ENCODE measurements at regions not wholly inside any gene's neighbourhood (a gene's known extent, or its start where the extent isn't known, plus 50 kb on each side); places are given as distances from the start of the nearest gene placed in this dataset.

GRCh38 chr3:19065027-19065426, 83.3 kb upstream of the KCNH8 start:
- peak; percentile 10 for TF ChIP-seq CTCF (IDR thresholded peaks at IDR 0.05; ENCODE audit: low read depth, low read length, missing control alignments)
- no peak for DNase-seq (ENCODE audit: low read depth)

GRCh38 chr3:19063936-19064335, 84.4 kb upstream of the KCNH8 start:
- no peak overlapping the region for H3K4me3 ChIP-seq (ENCODE audit: low read depth, low read length)
- DNase-seq (ENCODE audit: low read depth): no peak
- no peak for TF ChIP-seq CTCF (IDR thresholded peaks at IDR 0.05; ENCODE audit: low read depth, low read length, missing control alignments)

More at GRCh38 chr3:19065027-19065426, 83.3 kb upstream of the KCNH8 start:
- H3K4me3 ChIP-seq (ENCODE audit: low read depth, low read length): no peak overlapping the region

- no peak overlapping the region for H3K4me3 ChIP-seq (ENCODE audit: low read depth, low read length)
- no peak for TF ChIP-seq CTCF (IDR thresholded peaks at IDR 0.05; ENCODE audit: low read depth, low read length, missing control alignments)
- DNase-seq (ENCODE audit: low read depth): no peak
Measured at GRCh38 chr3:19060404-19060803, 87.9 kb upstream of the KCNH8 start.

- no peak overlapping the region for H3K4me3 ChIP-seq (ENCODE audit: low read depth, low read length)
- no peak for DNase-seq (ENCODE audit: low read depth)
- no peak for TF ChIP-seq CTCF (IDR thresholded peaks at IDR 0.05; ENCODE audit: low read depth, low read length, missing control alignments)
Measured at GRCh38 chr3:19052874-19053273, 95.4 kb upstream of the KCNH8 start.

GRCh38 chr3:19046440-19046839, 101.9 kb upstream of the KCNH8 start:
- no peak for DNase-seq (ENCODE audit: low read depth)

GRCh38 chr3:19030522-19030839, 117.8 kb upstream of the KCNH8 start:
- DNase-seq (ENCODE audit: low read depth): no peak
- H3K4me3 ChIP-seq (ENCODE audit: low read depth, low read length): no peak overlapping the region
- no peak for TF ChIP-seq CTCF (IDR thresholded peaks at IDR 0.05; ENCODE audit: low read depth, low read length, missing control alignments)

More at GRCh38 chr3:19046440-19046839, 101.9 kb upstream of the KCNH8 start:
- H3K4me3 ChIP-seq (ENCODE audit: low read depth, low read length): no peak overlapping the region
- no peak for TF ChIP-seq CTCF (IDR thresholded peaks at IDR 0.05; ENCODE audit: low read depth, low read length, missing control alignments)

GRCh38 chr3:19029837-19030521, 118.3 kb upstream of the KCNH8 start:
- H3K4me3 ChIP-seq (ENCODE audit: low read depth, low read length): no peak overlapping the region
- no peak for DNase-seq (ENCODE audit: low read depth)
- no peak for TF ChIP-seq CTCF (IDR thresholded peaks at IDR 0.05; ENCODE audit: low read depth, low read length, missing control alignments)

Data from GM12864 (cell line).